ENCODE measurements at regions not wholly inside any gene's neighbourhood (a gene's known extent, or its start where the extent isn't known, plus 50 kb on each side); places are given as distances from the start of the nearest gene placed in this dataset.

- DNase-seq, result no peak
Measured at GRCh38 chr2:76314271-76315020, 603.7 kb upstream of the GCFC2 start.

- no peak for DNase-seq
Measured at GRCh38 chr2:76312236-76312635, 601.5 kb upstream of the GCFC2 start.

GRCh38 chr2:76311728-76312127 is 601.0 kb upstream of the GCFC2 start:
- no peak for DNase-seq

GRCh38 chr2:76310894-76311633 is 600.3 kb upstream of the GCFC2 start:
- no peak for DNase-seq

GRCh38 chr2:76307495-76307894 is 596.8 kb upstream of the GCFC2 start:
- no peak for DNase-seq

GRCh38 chr2:76298041-76298440 is 587.3 kb upstream of the GCFC2 start:
- DNase-seq, result no peak

- DNase-seq, result no peak
Measured at GRCh38 chr2:76296438-76296837, 585.7 kb upstream of the GCFC2 start.

GRCh38 chr2:76295762-76296161 is 585.0 kb upstream of the GCFC2 start:
- DNase-seq, result no peak

GRCh38 chr2:76288598-76288997 is 577.9 kb upstream of the GCFC2 start:
- no peak for DNase-seq

GRCh38 chr2:76288146-76288545 is 577.4 kb upstream of the GCFC2 start:
- DNase-seq, result no peak

GRCh38 chr2:76283350-76283749 is 572.6 kb upstream of the GCFC2 start:
- DNase-seq, result no peak

GRCh38 chr2:76281156-76281841 is 570.6 kb upstream of the GCFC2 start:
- no peak for DNase-seq

- no peak for DNase-seq
Measured at GRCh38 chr2:76280686-76281085, 570.0 kb upstream of the GCFC2 start.

GRCh38 chr2:76279142-76279541 is 568.4 kb upstream of the GCFC2 start:
- DNase-seq, result no peak

- no peak for DNase-seq
Measured at GRCh38 chr2:76275788-76276187, 565.1 kb upstream of the GCFC2 start.

GRCh38 chr2:76274676-76275075 is 564.0 kb upstream of the GCFC2 start:
- no peak for DNase-seq

GRCh38 chr2:76274160-76274559 is 563.4 kb upstream of the GCFC2 start:
- no peak for DNase-seq

GRCh38 chr2:76270096-76270710 is 559.5 kb upstream of the GCFC2 start:
- DNase-seq, result no peak

- DNase-seq, result no peak
Measured at GRCh38 chr2:76268902-76269620, 558.3 kb upstream of the GCFC2 start.

GRCh38 chr2:76268484-76268883 is 557.8 kb upstream of the GCFC2 start:
- no peak for DNase-seq

GRCh38 chr2:76257802-76258201 is 547.1 kb upstream of the GCFC2 start:
- no peak for DNase-seq

GRCh38 chr2:76256458-76257088 is 545.9 kb upstream of the GCFC2 start:
- DNase-seq, result no peak
